ENCODE measurements at regions not wholly inside any gene's neighbourhood (a gene's known extent, or its start where the extent isn't known, plus 50 kb on each side); places are given as distances from the start of the nearest gene placed in this dataset.

DNA sequence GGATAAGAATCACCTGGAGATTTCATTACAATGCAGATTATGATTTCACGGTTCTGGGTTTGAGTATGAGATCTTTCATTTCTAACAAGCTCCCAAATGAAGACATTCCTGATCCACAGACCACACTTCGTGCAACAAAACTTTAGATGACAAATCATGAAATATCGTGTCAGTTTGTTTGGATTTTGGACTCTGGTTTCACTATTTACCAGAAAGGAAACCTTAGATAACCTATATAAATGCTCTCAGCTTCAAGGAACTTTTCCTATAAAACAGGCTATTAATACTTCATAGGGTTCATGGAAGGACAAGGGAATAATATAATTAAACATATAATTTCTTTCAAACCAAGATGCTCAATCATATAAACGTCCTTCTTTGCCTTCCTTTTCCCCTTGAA is 930.5 kb upstream of the SLC10A2 start:
- TF ChIP-seq, protein P1, sequence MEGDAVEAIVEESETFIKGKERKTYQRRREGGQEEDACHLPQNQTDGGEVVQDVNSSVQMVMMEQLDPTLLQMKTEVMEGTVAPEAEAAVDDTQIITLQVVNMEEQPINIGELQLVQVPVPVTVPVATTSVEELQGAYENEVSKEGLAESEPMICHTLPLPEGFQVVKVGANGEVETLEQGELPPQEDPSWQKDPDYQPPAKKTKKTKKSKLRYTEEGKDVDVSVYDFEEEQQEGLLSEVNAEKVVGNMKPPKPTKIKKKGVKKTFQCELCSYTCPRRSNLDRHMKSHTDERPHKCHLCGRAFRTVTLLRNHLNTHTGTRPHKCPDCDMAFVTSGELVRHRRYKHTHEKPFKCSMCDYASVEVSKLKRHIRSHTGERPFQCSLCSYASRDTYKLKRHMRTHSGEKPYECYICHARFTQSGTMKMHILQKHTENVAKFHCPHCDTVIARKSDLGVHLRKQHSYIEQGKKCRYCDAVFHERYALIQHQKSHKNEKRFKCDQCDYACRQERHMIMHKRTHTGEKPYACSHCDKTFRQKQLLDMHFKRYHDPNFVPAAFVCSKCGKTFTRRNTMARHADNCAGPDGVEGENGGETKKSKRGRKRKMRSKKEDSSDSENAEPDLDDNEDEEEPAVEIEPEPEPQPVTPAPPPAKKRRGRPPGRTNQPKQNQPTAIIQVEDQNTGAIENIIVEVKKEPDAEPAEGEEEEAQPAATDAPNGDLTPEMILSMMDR (IDR thresholded peaks at IDR 0.05) = no peak
- no peak for TF ChIP-seq POLR2A (IDR thresholded peaks at IDR 0.05)

All from right lobe of liver (tissue), 4 donors.